Stimulated activated naive CD4-positive, alpha-beta T cell (primary cell): ENCODE measurements at regions not wholly inside any gene's neighbourhood (a gene's known extent, or its start where the extent isn't known, plus 50 kb on each side); places are given as distances from the start of the nearest gene placed in this dataset.
"Not testable (repeated sequence)": the region's sequence is repeated elsewhere in the genome, so short reads cannot be mapped to it uniquely, and the experiment has no call there.

Experiments used
- DNase-seq, 6 experiments: peaks; one replicate each; lab custom pipeline; 2025; lab: John Stamatoyannopoulos, UW

GRCh38 chr2:150212722-150213171 is 274.7 kb downstream of the RND3 start:
- no peak for DNase-seq

- no peak for DNase-seq
Measured at GRCh38 chr2:150211164-150211631, 276.3 kb downstream of the RND3 start.

GRCh38 chr2:150209746-150210145 is 277.7 kb downstream of the RND3 start:
- DNase-seq = no peak

- no peak for DNase-seq
Measured at GRCh38 chr2:150208689-150209088, 278.8 kb downstream of the RND3 start.

- DNase-seq = no peak
Measured at GRCh38 chr2:150207979-150208378, 279.5 kb downstream of the RND3 start.

GRCh38 chr2:150204451-150204850 is 283.0 kb downstream of the RND3 start:
- DNase-seq = no peak

- DNase-seq = not testable (repeated sequence)
Measured at GRCh38 chr2:150194816-150195215, 292.7 kb downstream of the RND3 start.

GRCh38 chr2:150192701-150193100 is 294.8 kb downstream of the RND3 start:
- no peak for DNase-seq

GRCh38 chr2:150191349-150191748 is 296.1 kb downstream of the RND3 start:
- DNase-seq = no peak

- no peak for DNase-seq
Measured at GRCh38 chr2:150190546-150190945, 296.9 kb downstream of the RND3 start.

- DNase-seq = no peak
Measured at GRCh38 chr2:150188800-150189199, 298.7 kb downstream of the RND3 start.

GRCh38 chr2:150188177-150188576 is 299.3 kb downstream of the RND3 start:
- no peak for DNase-seq

- no peak for DNase-seq
Measured at GRCh38 chr2:150182566-150183235, 304.8 kb downstream of the RND3 start.

- no peak for DNase-seq
Measured at GRCh38 chr2:150178591-150178990, 308.9 kb downstream of the RND3 start.

GRCh38 chr2:150174971-150175421 is 312.5 kb downstream of the RND3 start:
- no peak for DNase-seq

- no peak for DNase-seq
Measured at GRCh38 chr2:150174056-150174805, 313.2 kb downstream of the RND3 start.

GRCh38 chr2:150171065-150171548 is 316.4 kb downstream of the RND3 start:
- DNase-seq = no peak

- no peak for DNase-seq
Measured at GRCh38 chr2:150169237-150169629, 318.2 kb downstream of the RND3 start.

GRCh38 chr2:150168595-150169236 is 318.8 kb downstream of the RND3 start:
- no peak for DNase-seq

- no peak for DNase-seq
Measured at GRCh38 chr2:150167711-150168110, 319.8 kb downstream of the RND3 start.

GRCh38 chr2:150166313-150167051 is 321.0 kb downstream of the RND3 start:
- DNase-seq = no peak

- no peak for DNase-seq
Measured at GRCh38 chr2:150165988-150166312, 321.5 kb downstream of the RND3 start.
